ENCODE measurements at regions not wholly inside any gene's neighbourhood (a gene's known extent, or its start where the extent isn't known, plus 50 kb on each side); places are given as distances from the start of the nearest gene placed in this dataset.

GRCh38 chr2:144099340-144099739 is 420.6 kb downstream of the ZEB2 start:
- Histone ChIP-seq H3K4me1 (ENCODE audit: control insufficient read depth, insufficient read depth, low read length, poor library complexity, severe bottlenecking) (peaks cover 11% of the 10 kb centered on the region), H3K36me3 (ENCODE audit: control insufficient read depth, insufficient read depth, low read length) (no peaks in the 10 kb centered on the region), H3K9me3 (ENCODE audit: control insufficient read depth, low read length) (peaks cover 5% of the 10 kb centered on the region), H3K27ac (ENCODE audit: low read depth, low read length, severe bottlenecking) (no peak overlapping the region), H3K4me3 (ENCODE audit: extremely low read depth, insufficient read depth, low read length, poor library complexity, severe bottlenecking) (no peak overlapping the region)
- WGBS, 2 experiments (ENCODE audit: insufficient coverage in 2 of 2), result 94 to 98% methylated on average over 4 of the region's 4 CpGs

DNA sequence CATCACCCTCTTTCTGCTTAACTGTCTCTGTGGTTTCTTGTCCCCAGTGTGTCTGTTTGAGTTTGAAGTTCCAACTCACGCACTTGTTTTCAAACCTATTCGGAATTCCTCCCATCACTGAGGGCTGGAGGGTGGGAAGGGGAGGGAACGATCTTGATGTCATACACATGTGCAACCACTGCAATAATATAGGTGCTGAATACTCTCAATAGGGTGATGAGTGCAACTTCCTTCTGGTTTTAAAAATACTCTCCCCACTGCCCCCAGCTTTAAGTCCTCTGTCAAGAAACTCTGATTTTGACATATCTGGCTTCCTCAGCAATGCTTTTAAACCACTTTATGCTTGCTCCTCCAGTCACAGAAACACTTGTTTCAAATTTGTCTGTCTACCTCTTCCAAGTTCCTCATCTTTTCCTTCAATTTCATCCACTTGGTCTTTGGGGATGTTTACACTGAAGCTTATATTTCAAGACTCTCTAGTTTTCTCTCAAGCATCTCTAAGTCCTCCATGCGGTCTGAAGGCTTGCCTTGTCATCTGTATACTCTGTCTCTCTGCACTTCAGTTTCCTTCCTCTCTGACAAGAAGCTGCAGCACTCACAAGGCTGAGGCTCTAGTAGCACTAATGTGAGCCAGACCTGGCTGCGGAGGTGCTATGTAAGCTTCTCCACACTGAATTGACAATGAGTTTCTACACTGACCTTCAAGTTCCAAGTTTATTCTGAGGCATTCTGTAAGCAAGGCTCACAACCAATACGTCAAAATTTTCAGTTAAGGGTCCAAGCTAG is 422.3 kb downstream of the ZEB2 start:
- no peak overlapping the region for H3K4me3 ChIP-seq (ENCODE audit: extremely low read depth, insufficient read depth, low read length, poor library complexity, severe bottlenecking)
- H3K36me3 ChIP-seq (ENCODE audit: control insufficient read depth, insufficient read depth, low read length), result no peaks in the 10 kb centered on the region
- WGBS, 2 experiments (ENCODE audit: insufficient coverage in 2 of 2), result 85 to 96% methylated on average over 3 of the region's 6 CpGs
- H3K9me3 ChIP-seq (ENCODE audit: control insufficient read depth, low read length), result no peaks in the 10 kb centered on the region
- no peak overlapping the region for H3K27ac ChIP-seq (ENCODE audit: low read depth, low read length, severe bottlenecking)
- peaks cover 11% of the 10 kb centered on the region for H3K4me1 ChIP-seq (ENCODE audit: control insufficient read depth, insufficient read depth, low read length, poor library complexity, severe bottlenecking)

GRCh38 chr2:144096531-144096930 is 423.4 kb downstream of the ZEB2 start:
- Histone ChIP-seq H3K4me1 (ENCODE audit: control insufficient read depth, insufficient read depth, low read length, poor library complexity, severe bottlenecking) (peaks cover 8% of the 10 kb centered on the region), H3K27ac (ENCODE audit: low read depth, low read length, severe bottlenecking) (no peak overlapping the region), H3K4me3 (ENCODE audit: extremely low read depth, insufficient read depth, low read length, poor library complexity, severe bottlenecking) (no peak overlapping the region), H3K9me3 (ENCODE audit: control insufficient read depth, low read length) (no peaks in the 10 kb centered on the region), H3K36me3 (ENCODE audit: control insufficient read depth, insufficient read depth, low read length) (no peaks in the 10 kb centered on the region)
- WGBS, 2 experiments (ENCODE audit: insufficient coverage in 2 of 2), result 90 to 100% methylated on average over 2 of the region's 2 CpGs

GRCh38 chr2:144094408-144095151 is 425.3 kb downstream of the ZEB2 start:
- WGBS, 2 experiments (ENCODE audit: insufficient coverage in 2 of 2), result 80 to 83% methylated on average over 1 to 2 of the region's 5 CpGs
- H3K27ac ChIP-seq (ENCODE audit: low read depth, low read length, severe bottlenecking), result no peak overlapping the region
- H3K4me1 ChIP-seq (ENCODE audit: control insufficient read depth, insufficient read depth, low read length, poor library complexity, severe bottlenecking), result peaks cover 1% of the 10 kb centered on the region
- no peak overlapping the region for H3K4me3 ChIP-seq (ENCODE audit: extremely low read depth, insufficient read depth, low read length, poor library complexity, severe bottlenecking)
- H3K36me3 ChIP-seq (ENCODE audit: control insufficient read depth, insufficient read depth, low read length), result no peaks in the 10 kb centered on the region
- no peaks in the 10 kb centered on the region for H3K9me3 ChIP-seq (ENCODE audit: control insufficient read depth, low read length)

DNA sequence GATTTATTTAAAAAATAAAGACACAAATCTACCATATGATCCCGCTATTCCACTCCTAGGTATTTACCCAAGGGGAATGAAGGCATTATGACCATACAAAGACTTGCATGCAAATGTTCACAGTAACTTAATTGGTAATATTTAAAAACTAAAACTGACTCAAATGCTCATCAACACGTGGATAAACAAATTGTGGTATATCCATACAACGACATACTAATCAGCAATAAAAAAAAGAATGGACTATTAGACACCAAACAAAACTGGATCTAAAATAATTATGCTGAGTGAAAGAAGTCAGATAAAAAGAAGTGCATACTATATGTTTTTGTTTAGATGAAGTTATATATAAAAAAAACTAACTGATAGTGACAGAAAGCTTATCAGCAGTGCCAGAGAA is 428.3 kb downstream of the ZEB2 start:
- no CpG with 5 or more reads among the region's 3 CpGs for WGBS, 2 experiments (ENCODE audit: insufficient coverage in 2 of 2)
- no peaks in the 10 kb centered on the region for H3K4me1 ChIP-seq (ENCODE audit: control insufficient read depth, insufficient read depth, low read length, poor library complexity, severe bottlenecking)
- no peaks in the 10 kb centered on the region for H3K9me3 ChIP-seq (ENCODE audit: control insufficient read depth, low read length)
- no peaks in the 10 kb centered on the region for H3K36me3 ChIP-seq (ENCODE audit: control insufficient read depth, insufficient read depth, low read length)
- no peak overlapping the region for H3K4me3 ChIP-seq (ENCODE audit: extremely low read depth, insufficient read depth, low read length, poor library complexity, severe bottlenecking)
- no peak overlapping the region for H3K27ac ChIP-seq (ENCODE audit: low read depth, low read length, severe bottlenecking)

DNA sequence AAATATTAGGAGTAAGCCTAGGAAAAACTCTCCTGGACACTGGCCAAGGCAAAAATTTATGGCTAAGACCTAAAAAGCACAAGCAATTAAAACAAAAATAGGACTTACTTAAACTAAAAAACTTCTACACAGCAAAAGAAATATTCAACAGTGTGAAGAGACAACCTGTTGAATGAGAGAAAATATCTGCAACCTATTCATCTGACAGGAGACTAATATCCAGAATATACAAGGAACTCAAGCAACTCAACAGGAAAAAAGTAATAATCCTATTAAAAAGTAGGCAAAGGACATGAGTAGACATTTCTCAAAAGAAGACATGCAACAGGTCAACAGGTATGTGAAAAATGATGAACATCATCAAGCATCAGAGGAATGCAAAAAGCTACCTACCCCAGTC is 431.1 kb downstream of the ZEB2 start:
- peaks cover 5% of the 10 kb centered on the region for H3K4me1 ChIP-seq (ENCODE audit: control insufficient read depth, insufficient read depth, low read length, poor library complexity, severe bottlenecking)
- no peak overlapping the region for H3K4me3 ChIP-seq (ENCODE audit: extremely low read depth, insufficient read depth, low read length, poor library complexity, severe bottlenecking)
- H3K36me3 ChIP-seq (ENCODE audit: control insufficient read depth, insufficient read depth, low read length), result no peaks in the 10 kb centered on the region
- H3K27ac ChIP-seq (ENCODE audit: low read depth, low read length, severe bottlenecking), result no peak overlapping the region
- H3K9me3 ChIP-seq (ENCODE audit: control insufficient read depth, low read length), result no peaks in the 10 kb centered on the region

- Histone ChIP-seq H3K4me3 (ENCODE audit: extremely low read depth, insufficient read depth, low read length, poor library complexity, severe bottlenecking) (no peak overlapping the region), H3K4me1 (ENCODE audit: control insufficient read depth, insufficient read depth, low read length, poor library complexity, severe bottlenecking) (peaks cover 12% of the 10 kb centered on the region), H3K27ac (ENCODE audit: low read depth, low read length, severe bottlenecking) (no peak overlapping the region), H3K36me3 (ENCODE audit: control insufficient read depth, insufficient read depth, low read length) (no peaks in the 10 kb centered on the region), H3K9me3 (ENCODE audit: control insufficient read depth, low read length) (no peaks in the 10 kb centered on the region)
Observed at GRCh38 chr2:144086965-144087364, 433.0 kb downstream of the ZEB2 start.

GRCh38 chr2:144085016-144085415 is 434.9 kb downstream of the ZEB2 start:
- Histone ChIP-seq H3K36me3 (ENCODE audit: control insufficient read depth, insufficient read depth, low read length) (no peaks in the 10 kb centered on the region), H3K4me3 (ENCODE audit: extremely low read depth, insufficient read depth, low read length, poor library complexity, severe bottlenecking) (no peak overlapping the region), H3K27ac (ENCODE audit: low read depth, low read length, severe bottlenecking) (no peak overlapping the region), H3K4me1 (ENCODE audit: control insufficient read depth, insufficient read depth, low read length, poor library complexity, severe bottlenecking) (peaks cover 12% of the 10 kb centered on the region), H3K9me3 (ENCODE audit: control insufficient read depth, low read length) (no peaks in the 10 kb centered on the region)
- WGBS, 2 experiments (ENCODE audit: insufficient coverage in 2 of 2), result 93 to 96% methylated on average over 2 to 3 of the region's 3 CpGs

GRCh38 chr2:144084114-144084661 is 435.7 kb downstream of the ZEB2 start:
- Histone ChIP-seq H3K27ac (ENCODE audit: low read depth, low read length, severe bottlenecking) (no peak overlapping the region), H3K4me3 (ENCODE audit: extremely low read depth, insufficient read depth, low read length, poor library complexity, severe bottlenecking) (no peak overlapping the region), H3K36me3 (ENCODE audit: control insufficient read depth, insufficient read depth, low read length) (no peaks in the 10 kb centered on the region), H3K9me3 (ENCODE audit: control insufficient read depth, low read length) (no peaks in the 10 kb centered on the region), H3K4me1 (ENCODE audit: control insufficient read depth, insufficient read depth, low read length, poor library complexity, severe bottlenecking) (peaks cover 12% of the 10 kb centered on the region)
- 82 to 100% methylated on average over 2 of the region's 2 CpGs for WGBS, 2 experiments (ENCODE audit: insufficient coverage in 2 of 2)

- WGBS, 2 experiments (ENCODE audit: insufficient coverage in 2 of 2), result 83 to 100% methylated on average over 1 of the region's 1 CpG
- H3K27ac ChIP-seq (ENCODE audit: low read depth, low read length, severe bottlenecking), result no peak overlapping the region
- no peaks in the 10 kb centered on the region for H3K9me3 ChIP-seq (ENCODE audit: control insufficient read depth, low read length)
- H3K4me1 ChIP-seq (ENCODE audit: control insufficient read depth, insufficient read depth, low read length, poor library complexity, severe bottlenecking), result peaks cover 12% of the 10 kb centered on the region
- H3K36me3 ChIP-seq (ENCODE audit: control insufficient read depth, insufficient read depth, low read length), result no peaks in the 10 kb centered on the region
- H3K4me3 ChIP-seq (ENCODE audit: extremely low read depth, insufficient read depth, low read length, poor library complexity, severe bottlenecking), result no peak overlapping the region
Observed at GRCh38 chr2:144083211-144083610, 436.7 kb downstream of the ZEB2 start.

GRCh38 chr2:144082777-144083176 is 437.1 kb downstream of the ZEB2 start:
- no peak overlapping the region for H3K4me3 ChIP-seq (ENCODE audit: extremely low read depth, insufficient read depth, low read length, poor library complexity, severe bottlenecking)
- H3K4me1 ChIP-seq (ENCODE audit: control insufficient read depth, insufficient read depth, low read length, poor library complexity, severe bottlenecking), result peaks cover 12% of the 10 kb centered on the region
- H3K9me3 ChIP-seq (ENCODE audit: control insufficient read depth, low read length), result no peaks in the 10 kb centered on the region
- H3K27ac ChIP-seq (ENCODE audit: low read depth, low read length, severe bottlenecking), result no peak overlapping the region
- no peaks in the 10 kb centered on the region for H3K36me3 ChIP-seq (ENCODE audit: control insufficient read depth, insufficient read depth, low read length)
- 100% methylated on average over 1 of the region's 3 CpGs for WGBS, 2 experiments (ENCODE audit: insufficient coverage in 2 of 2)
